ENCODE measurements at regions not wholly inside any gene's neighbourhood (a gene's known extent, or its start where the extent isn't known, plus 50 kb on each side); places are given as distances from the start of the nearest gene placed in this dataset.

- H3K27me3 Mint-ChIP-seq: no peaks in the 10 kb centered on the region
- no peak overlapping the region for H3K4me3 Mint-ChIP-seq
- TF ChIP-seq, protein P1, sequence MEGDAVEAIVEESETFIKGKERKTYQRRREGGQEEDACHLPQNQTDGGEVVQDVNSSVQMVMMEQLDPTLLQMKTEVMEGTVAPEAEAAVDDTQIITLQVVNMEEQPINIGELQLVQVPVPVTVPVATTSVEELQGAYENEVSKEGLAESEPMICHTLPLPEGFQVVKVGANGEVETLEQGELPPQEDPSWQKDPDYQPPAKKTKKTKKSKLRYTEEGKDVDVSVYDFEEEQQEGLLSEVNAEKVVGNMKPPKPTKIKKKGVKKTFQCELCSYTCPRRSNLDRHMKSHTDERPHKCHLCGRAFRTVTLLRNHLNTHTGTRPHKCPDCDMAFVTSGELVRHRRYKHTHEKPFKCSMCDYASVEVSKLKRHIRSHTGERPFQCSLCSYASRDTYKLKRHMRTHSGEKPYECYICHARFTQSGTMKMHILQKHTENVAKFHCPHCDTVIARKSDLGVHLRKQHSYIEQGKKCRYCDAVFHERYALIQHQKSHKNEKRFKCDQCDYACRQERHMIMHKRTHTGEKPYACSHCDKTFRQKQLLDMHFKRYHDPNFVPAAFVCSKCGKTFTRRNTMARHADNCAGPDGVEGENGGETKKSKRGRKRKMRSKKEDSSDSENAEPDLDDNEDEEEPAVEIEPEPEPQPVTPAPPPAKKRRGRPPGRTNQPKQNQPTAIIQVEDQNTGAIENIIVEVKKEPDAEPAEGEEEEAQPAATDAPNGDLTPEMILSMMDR (IDR thresholded peaks at IDR 0.05): no peak
- H3K27ac Mint-ChIP-seq: no peak overlapping the region
- no peaks in the 10 kb centered on the region for H3K9me3 Mint-ChIP-seq
- H3K4me1 Mint-ChIP-seq: no peaks in the 10 kb centered on the region
- no peak for ATAC-seq (ENCODE audit: low read depth)
- intact Hi-C loops (cut with micrococcal nuclease): no loop called here
- H3K36me3 Mint-ChIP-seq (ENCODE audit: low read depth): no peaks in the 10 kb centered on the region
- POLR2A ChIA-PET: no interaction called here
- CTCF ChIA-PET: no interaction called here
- no peak for DNase-seq
Observed at GRCh38 chrX:110966839-110967238, 129.2 kb upstream of the PAK3 start.

GRCh38 chrX:110966091-110966454, 129.9 kb upstream of the PAK3 start:
- Mint-ChIP-seq H3K36me3 (ENCODE audit: low read depth) (no peaks in the 10 kb centered on the region), H3K4me3 (no peak overlapping the region), H3K9me3 (no peaks in the 10 kb centered on the region), H3K27me3 (no peaks in the 10 kb centered on the region), H3K27ac (no peak overlapping the region), H3K4me1 (no peaks in the 10 kb centered on the region)
- intact Hi-C loops (cut with micrococcal nuclease): no loop called here
- ATAC-seq (ENCODE audit: low read depth): no peak
- ChIA-PET POLR2A (no interaction called here), CTCF (no interaction called here)
- TF ChIP-seq, protein P1 (IDR thresholded peaks at IDR 0.05): no peak
- no peak for DNase-seq

DNA sequence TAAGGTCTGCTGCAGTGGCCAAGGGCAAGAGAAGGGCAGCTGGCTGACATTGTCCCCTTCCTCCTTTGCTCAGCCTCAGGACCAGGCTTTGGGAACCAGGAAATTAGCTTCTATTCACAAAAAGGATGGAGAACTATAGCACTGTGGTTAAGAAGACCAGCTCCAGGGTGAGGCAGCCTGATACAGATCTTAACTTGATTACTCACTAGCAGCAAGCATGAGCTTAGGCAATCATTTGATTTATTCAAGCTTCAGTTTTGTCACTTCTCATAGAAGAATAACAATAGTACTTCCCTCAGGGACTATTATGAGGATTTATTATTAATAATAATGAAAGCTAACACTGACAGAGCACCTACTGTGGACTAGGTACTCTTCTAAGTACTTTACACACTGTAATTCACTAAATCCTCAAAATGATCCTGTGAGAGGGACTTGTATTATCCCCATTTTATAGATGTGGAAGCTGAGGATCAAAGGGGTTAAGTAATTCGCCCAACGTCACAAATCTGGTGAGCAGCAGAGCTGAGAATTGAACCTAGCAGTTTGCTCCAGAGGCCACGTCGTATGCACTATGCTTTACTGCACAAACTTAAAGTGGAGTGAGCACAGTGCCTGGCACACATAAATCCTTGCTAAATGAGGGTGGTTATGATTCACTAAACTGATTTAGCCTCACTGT, 130.4 kb upstream of the PAK3 start:
- no peak overlapping the region for H3K4me3 Mint-ChIP-seq
- no peak for DNase-seq
- no peak for ATAC-seq (ENCODE audit: low read depth)
- H3K27me3 Mint-ChIP-seq: no peaks in the 10 kb centered on the region
- no peaks in the 10 kb centered on the region for H3K36me3 Mint-ChIP-seq (ENCODE audit: low read depth)
- no peaks in the 10 kb centered on the region for H3K4me1 Mint-ChIP-seq
- H3K9me3 Mint-ChIP-seq: no peaks in the 10 kb centered on the region
- no peak overlapping the region for H3K27ac Mint-ChIP-seq
- CTCF ChIA-PET: no interaction called here
- POLR2A ChIA-PET: no interaction called here
- TF ChIP-seq, protein P1 (IDR thresholded peaks at IDR 0.05): no peak
- intact Hi-C loops (cut with micrococcal nuclease): no loop called here

- Mint-ChIP-seq H3K27ac (no peak overlapping the region), H3K4me3 (no peak overlapping the region), H3K27me3 (no peaks in the 10 kb centered on the region), H3K36me3 (ENCODE audit: low read depth) (no peaks in the 10 kb centered on the region), H3K9me3 (no peaks in the 10 kb centered on the region), H3K4me1 (no peaks in the 10 kb centered on the region)
- ChIA-PET POLR2A (no interaction called here), CTCF (no interaction called here)
- ATAC-seq (ENCODE audit: low read depth) (no peak), DNase-seq (no peak)
- TF ChIP-seq, protein P1 (IDR thresholded peaks at IDR 0.05): no peak
- intact Hi-C loops (cut with micrococcal nuclease): no loop called here
Observed at GRCh38 chrX:110964786-110965185, 131.2 kb upstream of the PAK3 start.

DNA sequence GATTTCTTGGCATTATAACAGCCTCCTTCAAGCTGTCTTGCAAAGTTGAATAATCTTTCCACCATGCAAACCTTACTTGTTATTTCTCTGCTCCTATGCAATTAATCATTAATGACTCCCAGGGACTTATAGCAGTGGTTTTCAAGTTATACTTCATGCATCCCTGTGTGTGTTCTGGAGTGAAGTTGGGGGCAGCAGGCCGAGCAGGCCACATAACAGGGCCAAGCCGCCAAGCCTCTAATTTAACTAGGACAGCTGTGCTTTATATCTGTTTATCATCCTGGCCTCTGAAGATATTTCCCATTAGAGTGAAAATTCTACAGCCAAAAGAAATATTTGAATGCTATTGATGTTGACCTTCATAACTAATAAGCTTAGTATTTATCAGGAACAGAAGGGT, 133.5 kb upstream of the PAK3 start:
- TF ChIP-seq, protein P1 (IDR thresholded peaks at IDR 0.05): no peak
- H3K27me3 Mint-ChIP-seq: no peaks in the 10 kb centered on the region
- intact Hi-C loops (cut with micrococcal nuclease): no loop called here
- H3K36me3 Mint-ChIP-seq (ENCODE audit: low read depth): no peaks in the 10 kb centered on the region
- no peaks in the 10 kb centered on the region for H3K4me1 Mint-ChIP-seq
- no peak overlapping the region for H3K27ac Mint-ChIP-seq
- no peaks in the 10 kb centered on the region for H3K9me3 Mint-ChIP-seq
- no peak overlapping the region for H3K4me3 Mint-ChIP-seq
- DNase-seq (no peak), ATAC-seq (ENCODE audit: low read depth) (no peak)
- CTCF ChIA-PET: no interaction called here
- POLR2A ChIA-PET: no interaction called here

Data from activated B cell treated with CpG ODN at 0.5 μM for 24 hours (primary cell).